HL-60 (cell line): ENCODE measurements at regions not wholly inside any gene's neighbourhood (a gene's known extent, or its start where the extent isn't known, plus 50 kb on each side); places are given as distances from the start of the nearest gene placed in this dataset.

Experiments used
- GABPA ChIP-seq: IDR thresholded peaks from 2 replicates; pipeline ENCODE4 v1.6.1; 2012; ENCODE audit warnings: low read depth
- POLR2AphosphoS5 ChIP-seq: IDR thresholded peaks from 2 replicates; pipeline ENCODE4 v1.6.1; 2012; ENCODE audit warnings: low read depth
- SPI1 ChIP-seq: IDR thresholded peaks from 2 replicates; pipeline ENCODE4 v1.6.1; 2012; ENCODE audit warnings: low read depth, mild to moderate bottlenecking, borderline replicate concordance
- TF ChIP-seq, protein P1 (sequence below): IDR thresholded peaks from one replicate; pipeline ENCODE4 v1.5.1; 2011; ENCODE audit warnings: low read length, control low read depth, inconsistent platforms; ENCODE audit not compliant: insufficient read depth

DNA sequence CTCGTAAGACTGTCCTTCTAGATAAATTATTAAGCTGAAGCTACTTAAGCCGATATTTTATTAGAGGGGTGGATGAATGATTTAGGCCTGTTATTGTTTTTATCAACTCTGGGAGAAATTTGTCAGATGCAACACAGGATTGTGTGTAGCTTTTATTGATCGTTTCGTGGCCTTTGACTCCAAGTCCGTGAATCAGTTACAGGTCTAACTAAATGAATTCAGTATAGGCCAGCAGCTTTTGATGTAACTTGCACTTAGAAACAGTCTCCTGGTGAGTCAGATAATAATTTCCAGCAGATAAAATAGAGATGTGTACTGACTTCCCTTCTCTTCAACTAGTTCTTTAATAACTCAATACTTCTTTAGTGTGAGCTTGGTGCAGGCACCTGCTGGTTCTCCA is 341.7 kb upstream of the SMIM30 start:
- TF ChIP-seq, protein P1, sequence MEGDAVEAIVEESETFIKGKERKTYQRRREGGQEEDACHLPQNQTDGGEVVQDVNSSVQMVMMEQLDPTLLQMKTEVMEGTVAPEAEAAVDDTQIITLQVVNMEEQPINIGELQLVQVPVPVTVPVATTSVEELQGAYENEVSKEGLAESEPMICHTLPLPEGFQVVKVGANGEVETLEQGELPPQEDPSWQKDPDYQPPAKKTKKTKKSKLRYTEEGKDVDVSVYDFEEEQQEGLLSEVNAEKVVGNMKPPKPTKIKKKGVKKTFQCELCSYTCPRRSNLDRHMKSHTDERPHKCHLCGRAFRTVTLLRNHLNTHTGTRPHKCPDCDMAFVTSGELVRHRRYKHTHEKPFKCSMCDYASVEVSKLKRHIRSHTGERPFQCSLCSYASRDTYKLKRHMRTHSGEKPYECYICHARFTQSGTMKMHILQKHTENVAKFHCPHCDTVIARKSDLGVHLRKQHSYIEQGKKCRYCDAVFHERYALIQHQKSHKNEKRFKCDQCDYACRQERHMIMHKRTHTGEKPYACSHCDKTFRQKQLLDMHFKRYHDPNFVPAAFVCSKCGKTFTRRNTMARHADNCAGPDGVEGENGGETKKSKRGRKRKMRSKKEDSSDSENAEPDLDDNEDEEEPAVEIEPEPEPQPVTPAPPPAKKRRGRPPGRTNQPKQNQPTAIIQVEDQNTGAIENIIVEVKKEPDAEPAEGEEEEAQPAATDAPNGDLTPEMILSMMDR, result no peak
- TF ChIP-seq POLR2AphosphoS5 (no peak), GABPA (no peak), SPI1 (no peak)
